ENCODE measurements at regions not wholly inside any gene's neighbourhood (a gene's known extent, or its start where the extent isn't known, plus 50 kb on each side); places are given as distances from the start of the nearest gene placed in this dataset.

DNA sequence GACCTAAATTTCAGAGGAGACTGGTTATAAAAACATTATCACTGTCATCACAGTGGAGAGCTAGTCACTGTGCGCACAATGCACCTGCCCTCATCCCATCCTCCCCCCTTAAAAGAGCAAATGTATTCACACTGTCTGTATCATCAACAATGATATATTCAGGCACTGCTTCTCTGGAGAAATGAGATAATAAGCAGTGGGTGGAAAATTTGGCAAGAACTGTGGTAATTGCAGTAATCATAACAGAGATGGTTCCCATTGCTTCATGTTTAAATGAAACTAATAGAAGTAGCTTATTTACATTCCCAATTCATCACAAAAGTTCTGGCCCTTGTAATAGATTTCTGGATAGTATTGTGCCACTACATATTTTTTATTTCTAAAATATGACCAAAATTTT is 867.4 kb upstream of the ADGRL2 start:
- BruUV-seq (replicated peaks), result no TSS peak
- Histone ChIP-seq H3K79me2 (ENCODE audit: insufficient read depth, low read length) (no peaks in the 10 kb centered on the region), H3K4me3 (replicated peaks in 1 of 3; ENCODE audit: insufficient read depth in 1 of 3, low read depth in 2 of 3, low read length in 3 of 3) (no peak overlapping the region), H3K36me3 (replicated peaks in 1 of 2; ENCODE audit: control insufficient read depth in 1 of 2, insufficient read depth in 2 of 2, low read length in 2 of 2) (no peaks in the 10 kb centered on the region), H3K4me1 (ENCODE audit: insufficient read depth, low read length) (no peaks in the 10 kb centered on the region), H3K9me3 (ENCODE audit: low read length) (peaks cover 73% of the 10 kb centered on the region), H3K9ac (ENCODE audit: insufficient read depth, low read depth, low read length) (no peak overlapping the region), H4K20me1 (ENCODE audit: insufficient read depth, low read length) (no peaks in the 10 kb centered on the region), H3K27ac (ENCODE audit: extremely low read length, insufficient read depth, low read length) (no peak overlapping the region), H3K4me2 (ENCODE audit: low read depth, low read length) (no peak overlapping the region), H2AFZ (ENCODE audit: low read length) (no peak overlapping the region), H3K27me3 (ENCODE audit: control insufficient read depth in 1 of 2, insufficient read depth in 2 of 2, low read length in 2 of 2) (no peaks in the 10 kb centered on the region)
- intact Hi-C loops (cut with micrococcal nuclease; ENCODE audit: unreplicated experiment), result loop anchor here (10.0 kb wide), 1 partner anchor 719 kb away; no protein-coding TSS in a partner anchor
- FAIRE-seq (no peak), ATAC-seq (no peak), DNase-seq (ENCODE audit: low spot score) (no peak)
- in situ Hi-C loops (cut with HindIII; ENCODE audit: extremely low pct_ligation_motif_present, low pct_unique_long_range_greater_than_20kb), result no loop called here
- CTCF ChIA-PET (ENCODE audit: low intra/inter-chr PET ratio, low total read pairs), result no interaction called here
- POLR2A ChIA-PET, result no interaction called here
- 37% methylated on average over 1 of the region's 1 CpG for WGBS (ENCODE audit: low lambda C conversion rate)
- TF ChIP-seq BRF2 (CRISPR knock-in tag; IDR thresholded peaks at IDR 0.05) (no peak), ETS1 (CRISPR knock-in tag; IDR thresholded peaks at IDR 0.05) (no peak), NFIC (IDR thresholded peaks at IDR 0.05; ENCODE audit: low read length) (no peak), CEBPZ (IDR thresholded peaks at IDR 0.05; ENCODE audit: low read length) (no peak), ZNF792 (CRISPR knock-in tag; IDR thresholded peaks at IDR 0.05) (no peak), ZNF17 (CRISPR knock-in tag; IDR thresholded peaks at IDR 0.05) (no peak), GABPB1 (CRISPR knock-in tag; IDR thresholded peaks at IDR 0.05) (no peak), ATF7 (IDR thresholded peaks at IDR 0.05) (no peak), ATF7 (CRISPR knock-in tag; IDR thresholded peaks at IDR 0.05) (no peak), ZNF446 (CRISPR knock-in tag; IDR thresholded peaks at IDR 0.05) (no peak), HDAC2 (CRISPR knock-in tag; IDR thresholded peaks at IDR 0.05) (no peak), NCOA1 (CRISPR knock-in tag; IDR thresholded peaks at IDR 0.05) (no peak)
- TF ChIP-seq, protein P1, sequence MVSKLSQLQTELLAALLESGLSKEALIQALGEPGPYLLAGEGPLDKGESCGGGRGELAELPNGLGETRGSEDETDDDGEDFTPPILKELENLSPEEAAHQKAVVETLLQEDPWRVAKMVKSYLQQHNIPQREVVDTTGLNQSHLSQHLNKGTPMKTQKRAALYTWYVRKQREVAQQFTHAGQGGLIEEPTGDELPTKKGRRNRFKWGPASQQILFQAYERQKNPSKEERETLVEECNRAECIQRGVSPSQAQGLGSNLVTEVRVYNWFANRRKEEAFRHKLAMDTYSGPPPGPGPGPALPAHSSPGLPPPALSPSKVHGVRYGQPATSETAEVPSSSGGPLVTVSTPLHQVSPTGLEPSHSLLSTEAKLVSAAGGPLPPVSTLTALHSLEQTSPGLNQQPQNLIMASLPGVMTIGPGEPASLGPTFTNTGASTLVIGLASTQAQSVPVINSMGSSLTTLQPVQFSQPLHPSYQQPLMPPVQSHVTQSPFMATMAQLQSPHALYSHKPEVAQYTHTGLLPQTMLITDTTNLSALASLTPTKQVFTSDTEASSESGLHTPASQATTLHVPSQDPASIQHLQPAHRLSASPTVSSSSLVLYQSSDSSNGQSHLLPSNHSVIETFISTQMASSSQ (IDR thresholded peaks at IDR 0.05; ENCODE audit: low read depth), result no peak
- TF ChIP-seq, protein P1 (CRISPR knock-in tag; IDR thresholded peaks at IDR 0.05; ENCODE audit: borderline replicate concordance), result no peak

Measured in HepG2 (cell line).